Thyroid gland (tissue), 4 donors: ENCODE measurements at regions not wholly inside any gene's neighbourhood (a gene's known extent, or its start where the extent isn't known, plus 50 kb on each side); places are given as distances from the start of the nearest gene placed in this dataset.

ENCODE experiments used
- DNase-seq, 2 donors: peaks; one replicate each; pipeline ENCODE4 v3.0.0-alpha.2; 2019
- H3K27ac ChIP-seq, 3 donors: fragments of 200-600 bp; sonication (generic); 1 replicate in 2 of 3; 2 replicates in 1 of 3; pipeline ENCODE4 v1.5.1; 2016 to 2019; ENCODE audit warnings: mild to moderate bottlenecking in 1 of 3, moderate library complexity in 1 of 3
- H3K27me3 ChIP-seq: fragments of 200-600 bp; sonication (generic); one replicate; pipeline ENCODE4 v1.5.1; 2019
- H3K36me3 ChIP-seq, 2 donors: fragments of 200-600 bp; sonication (generic); one replicate each; pipeline ENCODE4 v1.5.1; 2016 to 2019
- H3K4me1 ChIP-seq, 2 donors: fragments of 200-600 bp; sonication (generic); one replicate each; pipeline ENCODE4 v1.5.1; 2017 to 2019
- H3K4me3 ChIP-seq, 3 donors: fragments of 200-600 bp; sonication (generic); replicated peaks in 1 of 3; 1 replicate in 2 of 3; 2 replicates in 1 of 3; pipeline ENCODE4 v1.5.1; 2016; ENCODE audit warnings: mild to moderate bottlenecking in 1 of 3
- H3K9me3 ChIP-seq: fragments of 200-600 bp; sonication (generic); one replicate; pipeline ENCODE4 v1.5.1; 2017
- CTCF ChIP-seq, 6 experiments: fragments of 200-600 bp in 3 of 6; fragments of 450-650 bp in 3 of 6; sonication (generic) in 3 of 6; IDR thresholded peaks; one replicate each; pipeline ENCODE4 v1.5.1; 2016 to 2019; ENCODE audit warnings: antibody characterized with exemption in 6 of 6, mild to moderate bottlenecking in 2 of 6, inconsistent platforms in 1 of 6, moderate library complexity in 1 of 6
- POLR2A ChIP-seq, 2 donors: fragments of 450-650 bp; IDR thresholded peaks; one replicate each; pipeline ENCODE4 v1.6.1; 2017; ENCODE audit warnings: antibody characterized with exemption in 2 of 2, mild to moderate bottlenecking in 2 of 2, moderate library complexity in 1 of 2
- WGBS, 2 donors: methylation state at CpG; one replicate each; pipeline ENCODE4 v1.1.5; 2017; 5-methylcytosine and 5-hydroxymethylcytosine counted together
- intact Hi-C: fragments of 100-400 bp; cut with DNase I; formaldehyde crosslinking; loops from one replicate; pipeline ENCODE4 v1.15.1; 2023

DNA sequence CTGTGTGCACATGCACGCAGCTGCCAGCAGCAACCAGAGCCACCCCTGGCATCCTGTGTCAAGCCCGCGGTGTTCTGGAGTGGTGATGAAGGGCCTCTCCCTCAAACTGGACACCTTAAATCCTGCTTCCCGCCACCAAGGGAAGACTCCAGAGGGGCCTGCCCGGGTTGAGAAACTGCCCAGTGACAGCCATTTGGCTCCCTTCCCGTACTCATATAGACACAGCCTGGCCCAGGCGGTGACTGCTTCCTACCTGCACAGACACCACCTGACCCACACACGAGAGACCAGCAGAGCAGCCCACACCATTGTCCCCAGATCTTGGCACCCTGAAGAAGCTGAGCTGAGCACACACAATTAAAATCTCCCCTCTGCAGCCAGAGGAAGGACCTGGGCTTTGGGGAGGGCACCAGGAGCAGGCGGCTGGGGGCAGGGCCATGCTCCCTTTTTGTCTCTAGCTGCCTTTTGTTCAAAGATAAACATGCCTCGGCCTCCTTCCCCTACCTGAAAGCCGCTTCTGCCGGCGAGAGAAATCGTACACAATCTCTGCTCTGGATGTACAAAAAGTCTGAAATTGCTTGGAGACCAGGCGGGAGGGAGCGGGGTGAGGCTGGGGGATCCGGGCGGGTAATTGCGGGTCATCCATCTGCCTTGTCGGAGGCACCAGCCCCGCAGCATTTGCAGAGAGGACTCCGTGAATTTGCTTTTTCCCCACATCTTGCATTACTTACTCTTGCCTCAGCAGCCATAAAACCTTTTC is 78.4 kb downstream of the TSPAN17 start:
- no peak for DNase-seq
- H3K27me3 ChIP-seq = no peaks in the 10 kb centered on the region
- H3K9me3 ChIP-seq = no peaks in the 10 kb centered on the region
- intact Hi-C loops = no loop called here
- H3K27ac ChIP-seq = no peak overlapping the region
- H3K4me1 ChIP-seq = no peaks in the 10 kb centered on the region
- 34 to 40% methylated on average over 16 to 17 of the region's 22 CpGs for WGBS, 2 donors
- H3K36me3 ChIP-seq = no peaks in the 10 kb centered on the region
- no peak for TF ChIP-seq POLR2A (IDR thresholded peaks at IDR 0.05)
- TF ChIP-seq CTCF (IDR thresholded peaks at IDR 0.05) = no peak
- H3K4me3 ChIP-seq = no peak overlapping the region

DNA sequence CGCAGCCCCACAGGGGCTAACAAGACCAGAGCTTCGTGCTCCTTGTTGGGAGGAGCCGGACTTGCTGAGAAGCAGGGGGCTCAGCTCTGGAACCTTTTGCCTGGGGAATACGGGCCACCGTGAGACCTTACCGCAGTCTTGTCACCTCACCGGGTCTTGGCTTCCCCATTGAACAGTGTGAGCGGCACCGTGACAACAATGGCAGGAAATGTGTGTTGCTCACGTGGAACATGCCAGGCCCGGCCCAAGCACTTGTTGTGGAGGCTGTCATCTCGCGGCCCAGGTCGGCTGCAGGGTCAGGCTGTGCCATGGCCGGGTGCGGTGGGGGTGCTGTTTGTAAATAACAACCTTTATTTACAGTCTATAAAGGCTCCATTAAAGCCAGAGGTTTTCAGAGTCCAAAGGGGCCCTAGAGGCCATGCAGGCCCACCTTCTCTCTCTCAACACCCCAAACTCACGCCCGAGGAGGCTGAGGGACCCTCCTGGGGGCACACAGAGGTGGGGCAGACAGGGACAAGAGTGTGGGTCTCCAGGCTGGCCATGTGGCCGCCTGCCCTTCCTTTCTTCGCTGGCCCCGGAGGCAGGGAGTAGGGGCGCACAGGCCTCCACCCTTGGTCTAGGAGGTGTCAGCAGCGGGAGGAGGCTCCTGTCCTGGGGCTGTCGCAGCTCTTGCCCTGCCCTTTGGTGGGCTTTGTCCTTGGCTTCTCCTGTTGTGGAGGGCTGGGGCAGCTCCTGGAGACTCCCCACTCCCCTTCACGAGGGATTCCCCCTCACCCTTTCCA is 79.7 kb downstream of the TSPAN17 start:
- H3K27me3 ChIP-seq = no peaks in the 10 kb centered on the region
- TF ChIP-seq POLR2A (IDR thresholded peaks at IDR 0.05) = no peak
- no peak for TF ChIP-seq CTCF (IDR thresholded peaks at IDR 0.05)
- no peaks in the 10 kb centered on the region for H3K9me3 ChIP-seq
- H3K4me1 ChIP-seq = no peaks in the 10 kb centered on the region
- 80 to 83% methylated on average over 18 to 22 of the region's 25 CpGs for WGBS, 2 donors
- no peak overlapping the region for H3K4me3 ChIP-seq
- intact Hi-C loops = no loop called here
- DNase-seq = no peak
- no peak overlapping the region for H3K27ac ChIP-seq
- H3K36me3 ChIP-seq = no peaks in the 10 kb centered on the region

GRCh38 chr5:176727528-176727900 is 80.2 kb downstream of the TSPAN17 start:
- DNase-seq = no peak
- no peak overlapping the region for H3K27ac ChIP-seq
- H3K9me3 ChIP-seq = no peaks in the 10 kb centered on the region
- TF ChIP-seq POLR2A (IDR thresholded peaks at IDR 0.05) (no peak), CTCF (IDR thresholded peaks at IDR 0.05) (no peak)
- H3K4me3 ChIP-seq = no peak overlapping the region
- no peaks in the 10 kb centered on the region for H3K27me3 ChIP-seq
- H3K4me1 ChIP-seq = no peaks in the 10 kb centered on the region
- intact Hi-C loops = no loop called here
- WGBS, 2 donors = 90 to 96% methylated on average over 11 to 12 of the region's 12 CpGs
- H3K36me3 ChIP-seq = no peaks in the 10 kb centered on the region

DNA sequence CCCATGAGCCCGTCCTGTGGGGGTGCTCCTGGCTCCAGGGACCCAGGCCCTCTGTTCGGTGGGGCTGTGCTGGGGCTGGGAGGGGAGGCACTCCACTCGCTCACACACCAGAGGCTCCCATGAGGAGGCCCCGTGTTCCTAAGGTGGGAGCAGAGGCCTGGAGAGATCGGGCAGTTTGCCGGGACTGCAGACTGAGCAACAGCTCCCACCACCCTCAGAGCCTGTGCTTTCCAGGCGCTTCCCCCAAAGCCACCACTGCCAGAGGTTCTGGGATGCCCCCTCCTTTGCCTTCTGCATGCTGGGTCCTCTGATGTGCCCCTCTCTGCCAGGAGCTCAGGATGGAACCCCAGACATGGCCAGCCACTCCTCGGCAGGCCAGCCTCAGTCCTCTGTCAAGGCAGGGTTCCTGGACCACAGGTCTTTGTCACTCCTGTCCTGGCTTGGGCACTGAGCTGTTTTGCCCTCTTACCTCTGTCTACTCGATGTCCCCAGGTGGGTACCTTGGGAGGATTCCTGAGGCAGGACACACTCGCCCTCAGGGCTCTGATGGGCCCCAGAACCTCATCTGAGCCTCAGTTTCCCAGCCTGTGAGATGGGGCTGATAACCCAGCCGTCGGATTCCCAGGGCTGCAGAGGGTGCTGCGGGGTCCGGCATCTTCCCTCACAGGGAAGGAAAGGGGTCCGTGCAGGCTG is 80.8 kb downstream of the TSPAN17 start:
- Histone ChIP-seq H3K27ac (no peak overlapping the region), H3K9me3 (no peaks in the 10 kb centered on the region), H3K36me3 (no peaks in the 10 kb centered on the region), H3K4me3 (no peak overlapping the region), H3K27me3 (no peaks in the 10 kb centered on the region), H3K4me1 (no peaks in the 10 kb centered on the region)
- TF ChIP-seq POLR2A (IDR thresholded peaks at IDR 0.05) (no peak), CTCF (IDR thresholded peaks at IDR 0.05) (no peak)
- no peak for DNase-seq
- intact Hi-C loops = no loop called here
- WGBS, 2 donors = 71 to 75% methylated on average over 8 to 9 of the region's 15 CpGs
